H1 (cell line): ENCODE measurements at regions not wholly inside any gene's neighbourhood (a gene's known extent, or its start where the extent isn't known, plus 50 kb on each side); places are given as distances from the start of the nearest gene placed in this dataset.

Source experiments
- CTCF ChIA-PET: fragments of 300-600 bp; sonication (Branson Sonifier 250); formaldehyde crosslinking; loops from one replicate; lab custom pipeline; 2021; ENCODE audit not compliant: partially characterized antibody; lab: Charles Lee
- POLR2A ChIA-PET: fragments of 300-600 bp; sonication (Branson Sonifier 250); formaldehyde crosslinking; loops from one replicate; lab custom pipeline; 2021; ENCODE audit warnings: inconsistent platforms; ENCODE audit not compliant: partially characterized antibody; lab: Charles Lee
- DNase-seq, 2 experiments: peaks; one replicate each; pipeline versions ENCODE4 v3.0.0 to v3.0.0-alpha.2; 2010 to 2022; ENCODE audit warnings: low spot score in 2 of 2, low read depth in 1 of 2, mixed read lengths in 1 of 2
- FAIRE-seq: peaks from 2 replicates; lab custom pipeline; 2011; peaks lifted over from hg19 to GRCh38; lab: Jason Lieb, UNC
- H2AFZ ChIP-seq: 2 replicates; pipeline ENCODE4 v1.8.1; 2012; ENCODE audit warnings: low read length, inconsistent platforms
- H2AK5ac ChIP-seq: 2 replicates; pipeline ENCODE4 v1.6.1; 2013; ENCODE audit warnings: low read depth, low read length
- H2BK120ac ChIP-seq: replicated peaks from 2 replicates; pipeline ENCODE3; 2013; ENCODE audit warnings: low read depth, low read length, inconsistent platforms
- H2BK12ac ChIP-seq: 2 replicates; pipeline ENCODE4 v1.6.1; 2013; ENCODE audit warnings: low read depth, low read length
- H2BK15ac ChIP-seq: 2 replicates; pipeline ENCODE4 v1.6.1; 2013; ENCODE audit warnings: low read length
- H2BK20ac ChIP-seq: 2 replicates; pipeline ENCODE4 v1.6.1; 2013; ENCODE audit warnings: low read length
- H2BK5ac ChIP-seq: 2 replicates; pipeline ENCODE4 v1.6.1; 2013; ENCODE audit warnings: low read depth, low read length
- H3K14ac ChIP-seq: 2 replicates; pipeline ENCODE4 v1.6.1; 2013; ENCODE audit warnings: inconsistent platforms; ENCODE audit not compliant: insufficient read length
- H3K18ac ChIP-seq: 2 replicates; pipeline ENCODE4 v1.6.1; 2013; ENCODE audit warnings: low read length; ENCODE audit errors: extremely low read depth
- H3K23ac ChIP-seq: 2 replicates; pipeline ENCODE4 v1.6.1; 2013; ENCODE audit warnings: inconsistent platforms; ENCODE audit not compliant: insufficient read length
- H3K23me2 ChIP-seq: 2 replicates; pipeline ENCODE4 v1.6.1; 2013; ENCODE audit warnings: low read depth, low read length
- H3K27ac ChIP-seq: 2 replicates; pipeline ENCODE4 v1.6.1; 2011; ENCODE audit warnings: low read depth, low read length, inconsistent platforms
- H3K27me3 ChIP-seq, 4 experiments: replicated peaks in 1 of 4; 1 replicate in 1 of 4; 2 replicates in 3 of 4; pipeline versions ENCODE4 v1.6.1 to v1.8.1; 2011 to 2013; ENCODE audit warnings: low read length in 3 of 4, mild to moderate bottlenecking in 3 of 4, inconsistent platforms in 2 of 4, mixed read lengths in 2 of 4, moderate library complexity in 1 of 4; ENCODE audit not compliant: control insufficient read depth in 3 of 4, insufficient read depth in 3 of 4; ENCODE audit errors: extremely low read depth in 1 of 4
- H3K36me3 ChIP-seq, 4 experiments: 2 replicates each; pipeline versions ENCODE4 v1.6.1 to v1.8.1; 2011 to 2013; ENCODE audit warnings: mild to moderate bottlenecking in 4 of 4, low read length in 3 of 4, moderate library complexity in 2 of 4, control low read depth in 1 of 4, inconsistent platforms in 1 of 4; ENCODE audit not compliant: insufficient read depth in 4 of 4, control insufficient read depth in 2 of 4
- H3K4ac ChIP-seq: replicated peaks from 2 replicates; pipeline ENCODE3; 2013; ENCODE audit warnings: low read length, low read depth, mixed read lengths, inconsistent platforms; ENCODE audit not compliant: insufficient read length
- H3K4me1 ChIP-seq, 4 experiments: replicated peaks in 1 of 4; 1 replicate in 1 of 4; 2 replicates in 3 of 4; pipeline versions ENCODE4 v1.6.1 to v1.8.1; 2011 to 2013; ENCODE audit warnings: low read length in 3 of 4, inconsistent platforms in 2 of 4, mixed read lengths in 1 of 4; ENCODE audit not compliant: insufficient read depth in 4 of 4, control insufficient read depth in 3 of 4
- H3K4me2 ChIP-seq, 2 experiments: 2 replicates each; pipeline versions ENCODE4 v1.6.1 to v1.8.1; 2011 to 2013; ENCODE audit warnings: low read depth in 2 of 2, low read length in 2 of 2, control low read depth in 1 of 2, inconsistent platforms in 1 of 2, mild to moderate bottlenecking in 1 of 2; ENCODE audit not compliant: insufficient read depth in 1 of 2
- H3K4me3 ChIP-seq, 4 experiments: fragments of 200-600, 300-600 bp in 1 of 4; sonication (generic), shearing (Covaris generic), sonication (Bioruptor Twin) in 1 of 4; 2 replicates each; pipeline versions ENCODE4 v1.5.1 to v1.8.1; 2011 to 2016; ENCODE audit warnings: low read length in 4 of 4, low read depth in 3 of 4, control low read depth in 2 of 4, inconsistent platforms in 2 of 4, mild to moderate bottlenecking in 2 of 4, mixed read lengths in 1 of 4, moderate library complexity in 1 of 4; ENCODE audit not compliant: insufficient read depth in 2 of 4; ENCODE audit errors: extremely low read depth in 1 of 4
- H3K56ac ChIP-seq: replicated peaks from 2 replicates; pipeline ENCODE3; 2013; ENCODE audit warnings: low read depth, mild to moderate bottlenecking, mixed read lengths, low read length, inconsistent platforms; ENCODE audit not compliant: insufficient read length
- H3K79me1 ChIP-seq: 2 replicates; pipeline ENCODE4 v1.6.1; 2013; ENCODE audit warnings: low read depth, low read length, control low read depth
- H3K79me2 ChIP-seq, 2 experiments: 2 replicates each; pipeline versions ENCODE4 v1.6.1 to v1.8.1; 2012 to 2013; ENCODE audit warnings: low read length in 2 of 2, mild to moderate bottlenecking in 2 of 2, inconsistent platforms in 1 of 2; ENCODE audit not compliant: insufficient read depth in 2 of 2, control insufficient read depth in 1 of 2
- H3K9ac ChIP-seq, 4 experiments: replicated peaks in 1 of 4; 1 replicate in 1 of 4; 2 replicates in 3 of 4; pipeline versions ENCODE4 v1.6.1 to v1.8.1; 2011 to 2013; ENCODE audit warnings: low read depth in 3 of 4, low read length in 3 of 4, control low read depth in 2 of 4, mild to moderate bottlenecking in 2 of 4, moderate library complexity in 2 of 4, inconsistent platforms in 1 of 4; ENCODE audit errors: extremely low read depth in 1 of 4
- H3K9me3 ChIP-seq, 2 experiments: 2 replicates each; pipeline versions ENCODE4 v1.6.1 to v1.8.1; 2012 to 2013; ENCODE audit warnings: mild to moderate bottlenecking in 2 of 2, moderate library complexity in 2 of 2, control low read depth in 1 of 2, inconsistent platforms in 1 of 2, low read depth in 1 of 2, low read length in 1 of 2, mixed read lengths in 1 of 2; ENCODE audit not compliant: insufficient read depth in 2 of 2
- H4K20me1 ChIP-seq, 2 experiments: replicated peaks in 1 of 2; 2 replicates each; pipeline versions ENCODE3 to v1.8.1; 2011 to 2013; ENCODE audit warnings: inconsistent platforms in 2 of 2, low read length in 2 of 2, mild to moderate bottlenecking in 1 of 2; ENCODE audit not compliant: insufficient read depth in 2 of 2, control insufficient read depth in 1 of 2
- H4K5ac ChIP-seq: 2 replicates; pipeline ENCODE4 v1.6.1; 2013; ENCODE audit warnings: low read length, low read depth, mixed read lengths, inconsistent platforms; ENCODE audit not compliant: insufficient read length
- H4K8ac ChIP-seq: 2 replicates; pipeline ENCODE4 v1.8.0; 2013; ENCODE audit warnings: mild to moderate bottlenecking, moderate library complexity, low read length, inconsistent platforms; ENCODE audit not compliant: insufficient read depth; ENCODE audit errors: extremely low read depth
- H4K91ac ChIP-seq: replicated peaks from 2 replicates; pipeline ENCODE3; 2013; ENCODE audit warnings: low read length, mixed read lengths, inconsistent platforms; ENCODE audit not compliant: insufficient read length
- ATF2 ChIP-seq: IDR thresholded peaks from 2 replicates; pipeline ENCODE4 v1.6.1; 2012; ENCODE audit warnings: low read length, inconsistent platforms
- CHD1 ChIP-seq: IDR thresholded peaks from 2 replicates; pipeline ENCODE4 v1.6.1; 2012; ENCODE audit warnings: low read depth, low read length, improper control_type of control experiment
- FOSL1 ChIP-seq: IDR thresholded peaks from 2 replicates; pipeline ENCODE4 v1.6.1; 2011; ENCODE audit warnings: mild to moderate bottlenecking, low read depth, low read length, moderate library complexity; ENCODE audit not compliant: insufficient read depth
- JUND ChIP-seq: IDR thresholded peaks from 2 replicates; pipeline ENCODE4 v1.6.1; 2011; ENCODE audit warnings: mild to moderate bottlenecking, improper control_type of control experiment, low read length
- KDM1A ChIP-seq: fragments of 200-600, 300-600 bp; sonication (generic); IDR thresholded peaks from 2 replicates; pipeline ENCODE4 v1.7.1; 2016; ENCODE audit warnings: mild to moderate bottlenecking, low read length, borderline replicate concordance
- SP2 ChIP-seq: IDR thresholded peaks from 2 replicates; pipeline ENCODE4 v1.6.1; 2012; ENCODE audit warnings: mild to moderate bottlenecking, low read length, inconsistent platforms
- SP4 ChIP-seq: IDR thresholded peaks from 2 replicates; pipeline ENCODE4 v1.6.1; 2012; ENCODE audit warnings: low read length, inconsistent platforms
- TEAD4 ChIP-seq: IDR thresholded peaks from 2 replicates; pipeline ENCODE4 v1.6.1; 2012; ENCODE audit warnings: low read depth, low read length, inconsistent platforms, mixed read lengths
- WGBS, 2 experiments: shearing (Covaris generic) in 1 of 2; methylation state at CpG; one replicate each; pipeline versions ENCODE4 v1.1.6 to v1.1.7; 2013 to 2015; ENCODE audit warnings: low lambda C conversion rate in 2 of 2, mixed read lengths in 2 of 2, inconsistent platforms in 1 of 2, low coverage in 1 of 2, missing lambda C conversion rate in 1 of 2; ENCODE audit not compliant: insufficient replicate concordance in 2 of 2, insufficient coverage in 1 of 2, insufficient read length in 1 of 2; ENCODE audit errors: extremely low coverage in 1 of 2, missing lambda C conversion rate in 1 of 2; 5-methylcytosine and 5-hydroxymethylcytosine counted together

GRCh38 chr6:85942844-85943243 lies 300.2 kb upstream of the SYNCRIP start:
- Histone ChIP-seq H3K4me1 (no peaks in the 10 kb centered on the region), H3K27me3 (no peaks in the 10 kb centered on the region), H3K9me3 (peaks cover 0 to 3% of the 10 kb centered on the region in 2 experiments; a peak in 1 of 4 replicates), H3K23ac (no peak overlapping the region), H3K79me1 (no peaks in the 10 kb centered on the region), H2AFZ (no peak overlapping the region), H2BK120ac (no peak overlapping the region), H4K20me1 (no peaks in the 10 kb centered on the region), H4K8ac (no peak overlapping the region), H3K56ac (no peak overlapping the region), H3K23me2 (no peaks in the 10 kb centered on the region), H2BK20ac (no peak overlapping the region), H3K36me3 (no peaks in the 10 kb centered on the region), H3K79me2 (no peaks in the 10 kb centered on the region), H4K91ac (no peak overlapping the region), H3K9ac (no peak overlapping the region), H3K4me2 (no peak overlapping the region), H3K18ac (no peak overlapping the region), H2BK5ac (no peak overlapping the region), H4K5ac (no peak overlapping the region), H2BK12ac (no peak overlapping the region), H2AK5ac (no peak overlapping the region), H3K4ac (no peak overlapping the region), H3K14ac (no peak overlapping the region), H3K4me3 (no peak overlapping the region), H2BK15ac (no peak overlapping the region), H3K27ac (no peak overlapping the region)
- ChIA-PET POLR2A (no interaction called here), CTCF (no interaction called here)
- FAIRE-seq (no peak), DNase-seq (no peak)
- 86% methylated on average over 2 of the region's 2 CpGs; no CpG with 5 or more reads in 1 of the 2 experiments for WGBS, 2 experiments
- TF ChIP-seq SP4, result no peak
- no peak for TF ChIP-seq FOSL1
- no peak for TF ChIP-seq JUND
- TF ChIP-seq KDM1A, result no peak
- TF ChIP-seq SP2, result no peak
- no peak for TF ChIP-seq ATF2
- TF ChIP-seq CHD1, result no peak
- TF ChIP-seq TEAD4, result no peak
